Endodermal cell (in vitro differentiated cells): ENCODE measurements at regions not wholly inside any gene's neighbourhood (a gene's known extent, or its start where the extent isn't known, plus 50 kb on each side); places are given as distances from the start of the nearest gene placed in this dataset.

Experiments
- DNase-seq: peaks from one replicate; pipeline ENCODE4 v3.0.0-alpha.2; 2017
- H3K27ac ChIP-seq: 2 replicates; pipeline ENCODE4 v1.5.1; 2013; ENCODE audit warnings: mild to moderate bottlenecking, low read depth, low read length, moderate library complexity
- H3K27me3 ChIP-seq: 2 replicates; pipeline ENCODE4 v1.6.1; 2013; ENCODE audit warnings: mild to moderate bottlenecking, low read length, moderate library complexity; ENCODE audit not compliant: insufficient read depth, control insufficient read depth, poor library complexity, severe bottlenecking
- H3K36me3 ChIP-seq: 2 replicates; pipeline ENCODE4 v1.7.0; 2013; ENCODE audit warnings: mild to moderate bottlenecking, low read length, moderate library complexity; ENCODE audit not compliant: control insufficient read depth, insufficient read depth
- H3K4me1 ChIP-seq: one replicate; pipeline ENCODE4 v1.7.0; 2013; ENCODE audit warnings: low read length; ENCODE audit not compliant: control insufficient read depth, insufficient read depth
- H3K4me3 ChIP-seq: 2 replicates; pipeline ENCODE4 v1.5.1; 2013; ENCODE audit warnings: mild to moderate bottlenecking, low read length, moderate library complexity
- H3K9ac ChIP-seq: 2 replicates; pipeline ENCODE4 v1.6.1; 2013; ENCODE audit warnings: mild to moderate bottlenecking, low read length, moderate library complexity; ENCODE audit not compliant: poor library complexity, severe bottlenecking; ENCODE audit errors: extremely low read depth
- H3K9me3 ChIP-seq: 2 replicates; pipeline ENCODE4 v1.6.1; 2013; ENCODE audit warnings: mild to moderate bottlenecking, low read length, moderate library complexity; ENCODE audit not compliant: control insufficient read depth
- H3K27ac Mint-ChIP-seq: 2 replicates; pipeline ENCODE4 v1.8.0; 2020; ENCODE audit warnings: mixed read lengths
- H3K27me3 Mint-ChIP-seq: 2 replicates; pipeline ENCODE4 v1.8.0; 2021; ENCODE audit warnings: mild to moderate bottlenecking, mixed read lengths; ENCODE audit not compliant: insufficient read depth
- H3K36me3 Mint-ChIP-seq: 2 replicates; pipeline ENCODE4 v1.8.0; 2020; ENCODE audit warnings: low read depth, mixed read lengths
- H3K4me1 Mint-ChIP-seq: 2 replicates; pipeline ENCODE4 v1.8.0; 2020; ENCODE audit warnings: mixed read lengths
- H3K4me3 Mint-ChIP-seq: 2 replicates; pipeline ENCODE4 v1.8.0; 2020; ENCODE audit warnings: mild to moderate bottlenecking, moderate library complexity, mixed read lengths
- H3K9me3 Mint-ChIP-seq: 2 replicates; pipeline ENCODE4 v1.8.0; 2020; ENCODE audit warnings: mild to moderate bottlenecking, mixed read lengths
- WGBS, 2 experiments: methylation state at CpG; one replicate each; pipeline versions ENCODE4 v1.1.5 to v1.1.7; 2013; ENCODE audit warnings: missing lambda C conversion rate in 2 of 2, mixed read lengths in 1 of 2; ENCODE audit not compliant: insufficient coverage in 1 of 2, insufficient read length in 1 of 2; 5-methylcytosine and 5-hydroxymethylcytosine counted together
- TF ChIP-seq, protein P1 (sequence below): fragments of 200-600 bp; sonication (generic); conservative IDR thresholded peaks from 2 replicates; pipeline ENCODE4 v1.5.0; 2021; ENCODE audit warnings: antibody characterized with exemption, mild to moderate bottlenecking

DNA sequence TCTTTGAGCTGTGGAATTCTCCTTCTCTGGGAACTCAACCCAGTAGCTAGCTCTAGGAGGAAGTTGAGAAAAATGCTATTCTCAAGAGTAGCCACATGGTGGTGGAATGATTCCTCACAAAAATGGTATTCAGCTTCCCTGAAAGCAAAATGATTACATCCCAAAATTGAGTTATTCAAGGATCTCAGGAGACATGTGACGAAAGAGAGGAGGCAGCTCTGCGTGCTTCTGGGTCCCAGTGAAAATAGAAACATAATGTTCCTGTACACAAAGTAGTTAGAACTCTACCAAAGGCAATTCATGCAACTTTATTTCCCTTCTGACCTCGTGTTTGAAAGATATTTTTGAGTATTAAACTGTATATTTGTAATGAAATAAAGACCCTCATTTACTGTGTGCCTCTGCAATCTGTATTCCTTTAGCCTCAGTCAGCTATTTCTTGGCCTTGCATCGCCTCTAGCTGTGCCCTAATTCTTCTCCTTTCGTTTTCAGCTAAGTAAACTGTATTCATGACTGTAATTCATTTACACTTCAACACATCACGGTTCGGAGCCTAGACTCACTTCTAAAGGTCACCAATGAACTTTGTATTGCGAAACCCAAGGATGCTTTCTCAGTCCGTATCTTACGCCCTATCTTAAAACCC lies 167.3 kb downstream of the FASLG start:
- DNase-seq = no peak
- Mint-ChIP-seq H3K4me3 (no peak overlapping the region), H3K27ac (no peak overlapping the region), H3K4me1 (no peaks in the 10 kb centered on the region), H3K9me3 (no peaks in the 10 kb centered on the region), H3K27me3 (no peaks in the 10 kb centered on the region), H3K36me3 (no peaks in the 10 kb centered on the region)
- TF ChIP-seq, protein P1, sequence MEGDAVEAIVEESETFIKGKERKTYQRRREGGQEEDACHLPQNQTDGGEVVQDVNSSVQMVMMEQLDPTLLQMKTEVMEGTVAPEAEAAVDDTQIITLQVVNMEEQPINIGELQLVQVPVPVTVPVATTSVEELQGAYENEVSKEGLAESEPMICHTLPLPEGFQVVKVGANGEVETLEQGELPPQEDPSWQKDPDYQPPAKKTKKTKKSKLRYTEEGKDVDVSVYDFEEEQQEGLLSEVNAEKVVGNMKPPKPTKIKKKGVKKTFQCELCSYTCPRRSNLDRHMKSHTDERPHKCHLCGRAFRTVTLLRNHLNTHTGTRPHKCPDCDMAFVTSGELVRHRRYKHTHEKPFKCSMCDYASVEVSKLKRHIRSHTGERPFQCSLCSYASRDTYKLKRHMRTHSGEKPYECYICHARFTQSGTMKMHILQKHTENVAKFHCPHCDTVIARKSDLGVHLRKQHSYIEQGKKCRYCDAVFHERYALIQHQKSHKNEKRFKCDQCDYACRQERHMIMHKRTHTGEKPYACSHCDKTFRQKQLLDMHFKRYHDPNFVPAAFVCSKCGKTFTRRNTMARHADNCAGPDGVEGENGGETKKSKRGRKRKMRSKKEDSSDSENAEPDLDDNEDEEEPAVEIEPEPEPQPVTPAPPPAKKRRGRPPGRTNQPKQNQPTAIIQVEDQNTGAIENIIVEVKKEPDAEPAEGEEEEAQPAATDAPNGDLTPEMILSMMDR = peak; percentile 79
- Histone ChIP-seq H3K27ac (no peak overlapping the region), H3K4me1 (no peaks in the 10 kb centered on the region), H3K9ac (no peak overlapping the region), H3K9me3 (peaks cover 6% of the 10 kb centered on the region), H3K36me3 (no peaks in the 10 kb centered on the region), H3K4me3 (no peak overlapping the region), H3K27me3 (no peaks in the 10 kb centered on the region)
- 65 to 74% methylated on average over 7 to 9 of the region's 10 CpGs for WGBS, 2 experiments

DNA sequence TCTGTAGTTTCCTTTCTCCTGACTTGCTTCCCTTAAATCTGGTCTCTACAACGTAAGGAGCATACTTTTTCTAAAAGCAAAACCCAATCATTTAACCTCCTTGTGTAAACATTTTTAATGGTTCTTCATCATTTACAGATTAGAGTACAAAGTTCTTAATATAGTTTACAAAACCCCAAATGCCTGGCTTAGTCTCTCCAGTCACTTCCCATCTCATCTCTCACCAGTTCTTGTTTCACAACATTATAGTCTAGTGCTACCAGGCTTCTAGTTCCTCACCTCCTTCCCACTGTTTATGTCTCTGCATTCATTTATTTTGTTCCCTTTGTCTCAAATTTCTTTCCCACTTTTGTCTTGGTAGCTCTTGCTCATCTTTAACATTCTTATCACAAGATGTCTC lies 168.4 kb downstream of the FASLG start:
- 86 to 97% methylated on average over 1 of the region's 1 CpG for WGBS, 2 experiments
- H3K27me3 Mint-ChIP-seq = no peaks in the 10 kb centered on the region
- no peaks in the 10 kb centered on the region for H3K36me3 Mint-ChIP-seq
- Histone ChIP-seq H3K4me1 (no peaks in the 10 kb centered on the region), H3K9me3 (peaks cover 6% of the 10 kb centered on the region), H3K36me3 (no peaks in the 10 kb centered on the region), H3K27me3 (no peaks in the 10 kb centered on the region), H3K9ac (no peak overlapping the region), H3K4me3 (no peak overlapping the region), H3K27ac (no peak overlapping the region)
- H3K27ac Mint-ChIP-seq = no peak overlapping the region
- DNase-seq = no peak
- no peak overlapping the region for H3K4me3 Mint-ChIP-seq
- no peaks in the 10 kb centered on the region for H3K9me3 Mint-ChIP-seq
- TF ChIP-seq, protein P1 = no peak
- H3K4me1 Mint-ChIP-seq = no peaks in the 10 kb centered on the region

DNA sequence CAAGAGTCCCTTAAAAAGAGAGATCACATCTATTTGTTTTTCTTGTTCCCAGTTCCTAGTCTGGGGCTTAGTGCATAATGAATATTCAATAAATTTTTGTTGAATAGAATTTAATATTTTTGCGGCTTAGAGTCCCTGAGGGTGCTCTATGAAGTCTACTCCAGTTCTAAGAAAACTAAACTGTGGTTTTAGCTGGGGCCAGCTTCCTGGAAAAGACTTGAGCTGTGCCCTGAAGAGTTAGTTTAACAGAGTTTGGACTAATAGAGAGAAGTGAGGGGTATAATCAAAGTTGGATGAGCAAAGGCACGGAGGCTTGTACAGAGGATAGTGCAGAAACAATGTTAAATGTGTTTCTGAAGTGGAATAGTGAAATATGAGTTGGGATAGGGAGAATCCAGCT lies 168.9 kb downstream of the FASLG start:
- no peaks in the 10 kb centered on the region for H3K27me3 ChIP-seq
- H3K4me3 Mint-ChIP-seq = no peak overlapping the region
- no peak overlapping the region for H3K27ac ChIP-seq
- H3K27me3 Mint-ChIP-seq = no peaks in the 10 kb centered on the region
- DNase-seq = no peak
- TF ChIP-seq, protein P1 = no peak
- H3K27ac Mint-ChIP-seq = no peak overlapping the region
- no peaks in the 10 kb centered on the region for H3K9me3 Mint-ChIP-seq
- H3K4me3 ChIP-seq = no peak overlapping the region
- H3K4me1 Mint-ChIP-seq = no peaks in the 10 kb centered on the region
- H3K36me3 ChIP-seq = no peaks in the 10 kb centered on the region
- no peaks in the 10 kb centered on the region for H3K36me3 Mint-ChIP-seq
- no peaks in the 10 kb centered on the region for H3K4me1 ChIP-seq
- no peak overlapping the region for H3K9ac ChIP-seq
- WGBS, 2 experiments = 89 to 93% methylated on average over 1 to 2 of the region's 2 CpGs
- H3K9me3 ChIP-seq = peaks cover 6% of the 10 kb centered on the region
